ENCODE measurements at regions not wholly inside any gene's neighbourhood (a gene's known extent, or its start where the extent isn't known, plus 50 kb on each side); places are given as distances from the start of the nearest gene placed in this dataset.

- H3K27ac ChIP-seq (ENCODE audit: low read depth, low read length): no peak overlapping the region
- ChIA-PET CTCF (no interaction called here), POLR2A (no interaction called here)
- Mint-ChIP-seq H3K27me3 (no peaks in the 10 kb centered on the region), H3K9me3 (peaks cover 0 to 3% (median 2%) of the 10 kb centered on the region in 5 donors), H3K36me3 (no peaks in the 10 kb centered on the region), H3K4me3 (no peak overlapping the region), H3K4me1 (no peaks in the 10 kb centered on the region), H3K27ac (no peak overlapping the region)
- no peaks in the 10 kb centered on the region for H3K9me3 ChIP-seq (ENCODE audit: low read length)
- no peaks in the 10 kb centered on the region for H3K4me1 ChIP-seq (ENCODE audit: insufficient read depth, low read length)
- H3K27me3 ChIP-seq (ENCODE audit: insufficient read depth, low read length, poor library complexity, severe bottlenecking): no peaks in the 10 kb centered on the region
- no peak overlapping the region for H3K4me3 ChIP-seq (ENCODE audit: low read length)
- DNase-seq: no peak
- H3K36me3 ChIP-seq (ENCODE audit: insufficient read depth, low read length): no peaks in the 10 kb centered on the region
Measured at GRCh38 chr1:221172841-221173240, 293.6 kb downstream of the HLX start.

GRCh38 chr1:221174330-221174993 is 295.2 kb downstream of the HLX start:
- no peak for DNase-seq
- H3K27me3 ChIP-seq (ENCODE audit: insufficient read depth, low read length, poor library complexity, severe bottlenecking): no peaks in the 10 kb centered on the region
- H3K36me3 ChIP-seq (ENCODE audit: insufficient read depth, low read length): no peaks in the 10 kb centered on the region
- H3K27ac ChIP-seq (ENCODE audit: low read depth, low read length): no peak overlapping the region
- no peak overlapping the region for H3K27ac Mint-ChIP-seq
- H3K4me1 ChIP-seq (ENCODE audit: insufficient read depth, low read length): no peaks in the 10 kb centered on the region
- peaks cover 0 to 3% (median 2%) of the 10 kb centered on the region in 5 donors for H3K9me3 Mint-ChIP-seq
- H3K4me3 ChIP-seq (ENCODE audit: low read length): no peak overlapping the region
- H3K9me3 ChIP-seq (ENCODE audit: low read length): no peaks in the 10 kb centered on the region
- no peaks in the 10 kb centered on the region for H3K36me3 Mint-ChIP-seq
- H3K27me3 Mint-ChIP-seq: peaks cover 0 to 3% of the 10 kb centered on the region in 2 donors
- no peaks in the 10 kb centered on the region for H3K4me1 Mint-ChIP-seq
- H3K4me3 Mint-ChIP-seq: no peak overlapping the region
- POLR2A ChIA-PET: no interaction called here
- CTCF ChIA-PET: no interaction called here

- Histone ChIP-seq H3K4me1 (ENCODE audit: insufficient read depth, low read length) (no peaks in the 10 kb centered on the region), H3K9me3 (ENCODE audit: low read length) (no peaks in the 10 kb centered on the region), H3K36me3 (ENCODE audit: insufficient read depth, low read length) (no peaks in the 10 kb centered on the region), H3K4me3 (ENCODE audit: low read length) (no peak overlapping the region), H3K27me3 (ENCODE audit: insufficient read depth, low read length, poor library complexity, severe bottlenecking) (no peaks in the 10 kb centered on the region), H3K27ac (ENCODE audit: low read depth, low read length) (no peak overlapping the region)
- POLR2A ChIA-PET: no interaction called here
- peaks cover 0 to 3% of the 10 kb centered on the region in 2 donors for H3K27me3 Mint-ChIP-seq
- CTCF ChIA-PET: no interaction called here
- peaks cover 0 to 6% (median 2%) of the 10 kb centered on the region in 5 donors for H3K9me3 Mint-ChIP-seq
- H3K4me3 Mint-ChIP-seq: no peak overlapping the region
- H3K27ac Mint-ChIP-seq: no peak overlapping the region
- no peak for DNase-seq
- no peaks in the 10 kb centered on the region for H3K36me3 Mint-ChIP-seq
- H3K4me1 Mint-ChIP-seq: no peaks in the 10 kb centered on the region
Measured at GRCh38 chr1:221175249-221175648, 296.0 kb downstream of the HLX start.

- Histone ChIP-seq H3K4me3 (ENCODE audit: low read length) (no peak overlapping the region), H3K36me3 (ENCODE audit: insufficient read depth, low read length) (no peaks in the 10 kb centered on the region), H3K4me1 (ENCODE audit: insufficient read depth, low read length) (no peaks in the 10 kb centered on the region), H3K9me3 (ENCODE audit: low read length) (no peaks in the 10 kb centered on the region), H3K27ac (ENCODE audit: low read depth, low read length) (no peak overlapping the region), H3K27me3 (ENCODE audit: insufficient read depth, low read length, poor library complexity, severe bottlenecking) (no peaks in the 10 kb centered on the region)
- CTCF ChIA-PET: no interaction called here
- no peak for DNase-seq
- no peak overlapping the region for H3K4me3 Mint-ChIP-seq
- H3K27ac Mint-ChIP-seq: no peak overlapping the region
- H3K36me3 Mint-ChIP-seq: no peaks in the 10 kb centered on the region
- H3K9me3 Mint-ChIP-seq: peaks cover 0 to 6% (median 0%) of the 10 kb centered on the region in 5 donors
- no peaks in the 10 kb centered on the region for H3K4me1 Mint-ChIP-seq
- peaks cover 0 to 7% of the 10 kb centered on the region in 2 donors for H3K27me3 Mint-ChIP-seq
- POLR2A ChIA-PET: no interaction called here
Measured at GRCh38 chr1:221180704-221181368, 301.6 kb downstream of the HLX start.

GRCh38 chr1:221182791-221183533 is 303.7 kb downstream of the HLX start:
- no peaks in the 10 kb centered on the region for H3K9me3 ChIP-seq (ENCODE audit: low read length)
- no peaks in the 10 kb centered on the region for H3K36me3 ChIP-seq (ENCODE audit: insufficient read depth, low read length)
- ChIA-PET CTCF (no interaction called here), POLR2A (no interaction called here)
- no peaks in the 10 kb centered on the region for H3K27me3 ChIP-seq (ENCODE audit: insufficient read depth, low read length, poor library complexity, severe bottlenecking)
- H3K27ac ChIP-seq (ENCODE audit: low read depth, low read length): no peak overlapping the region
- H3K4me1 Mint-ChIP-seq: no peaks in the 10 kb centered on the region
- DNase-seq: no peak
- no peak overlapping the region for H3K27ac Mint-ChIP-seq
- H3K9me3 Mint-ChIP-seq: peaks cover 0 to 6% (median 0%) of the 10 kb centered on the region in 5 donors
- no peaks in the 10 kb centered on the region for H3K4me1 ChIP-seq (ENCODE audit: insufficient read depth, low read length)
- H3K36me3 Mint-ChIP-seq: no peaks in the 10 kb centered on the region
- no peak overlapping the region for H3K4me3 ChIP-seq (ENCODE audit: low read length)
- H3K27me3 Mint-ChIP-seq: peaks cover 0 to 7% of the 10 kb centered on the region in 2 donors
- H3K4me3 Mint-ChIP-seq: no peak overlapping the region

- Mint-ChIP-seq H3K4me3 (no peak overlapping the region), H3K36me3 (no peaks in the 10 kb centered on the region), H3K27ac (no peak overlapping the region), H3K4me1 (no peaks in the 10 kb centered on the region), H3K27me3 (peaks cover 0 to 4% of the 10 kb centered on the region in 2 donors), H3K9me3 (peaks cover 0 to 6% (median 0%) of the 10 kb centered on the region in 5 donors)
- DNase-seq: no peak
- ChIA-PET POLR2A (no interaction called here), CTCF (no interaction called here)
- Histone ChIP-seq H3K27me3 (ENCODE audit: insufficient read depth, low read length, poor library complexity, severe bottlenecking) (no peaks in the 10 kb centered on the region), H3K27ac (ENCODE audit: low read depth, low read length) (no peak overlapping the region), H3K9me3 (ENCODE audit: low read length) (no peaks in the 10 kb centered on the region), H3K4me1 (ENCODE audit: insufficient read depth, low read length) (no peaks in the 10 kb centered on the region), H3K4me3 (ENCODE audit: low read length) (no peak overlapping the region), H3K36me3 (ENCODE audit: insufficient read depth, low read length) (no peaks in the 10 kb centered on the region)
Measured at GRCh38 chr1:221184131-221184794, 305.0 kb downstream of the HLX start.

- H3K27me3 Mint-ChIP-seq: peaks cover 0 to 3% of the 10 kb centered on the region in 2 donors
- no peak overlapping the region for H3K27ac Mint-ChIP-seq
- Histone ChIP-seq H3K27ac (ENCODE audit: low read depth, low read length) (no peak overlapping the region), H3K36me3 (ENCODE audit: insufficient read depth, low read length) (no peaks in the 10 kb centered on the region), H3K27me3 (ENCODE audit: insufficient read depth, low read length, poor library complexity, severe bottlenecking) (no peaks in the 10 kb centered on the region), H3K4me1 (ENCODE audit: insufficient read depth, low read length) (no peaks in the 10 kb centered on the region), H3K4me3 (ENCODE audit: low read length) (no peak overlapping the region), H3K9me3 (ENCODE audit: low read length) (no peaks in the 10 kb centered on the region)
- CTCF ChIA-PET: no interaction called here
- H3K36me3 Mint-ChIP-seq: no peaks in the 10 kb centered on the region
- peaks cover 0 to 2% (median 0%) of the 10 kb centered on the region in 5 donors for H3K9me3 Mint-ChIP-seq
- POLR2A ChIA-PET: no interaction called here
- no peaks in the 10 kb centered on the region for H3K4me1 Mint-ChIP-seq
- no peak overlapping the region for H3K4me3 Mint-ChIP-seq
- no peak for DNase-seq
Measured at GRCh38 chr1:221187174-221187573, 307.9 kb downstream of the HLX start.

GRCh38 chr1:221188458-221188857 is 309.2 kb downstream of the HLX start:
- no peaks in the 10 kb centered on the region for H3K9me3 Mint-ChIP-seq
- no peaks in the 10 kb centered on the region for H3K4me1 ChIP-seq (ENCODE audit: insufficient read depth, low read length)
- POLR2A ChIA-PET: no interaction called here
- no peak overlapping the region for H3K27ac ChIP-seq (ENCODE audit: low read depth, low read length)
- H3K27me3 ChIP-seq (ENCODE audit: insufficient read depth, low read length, poor library complexity, severe bottlenecking): no peaks in the 10 kb centered on the region
- H3K36me3 Mint-ChIP-seq: no peaks in the 10 kb centered on the region
- H3K9me3 ChIP-seq (ENCODE audit: low read length): no peaks in the 10 kb centered on the region
- no peak overlapping the region for H3K4me3 ChIP-seq (ENCODE audit: low read length)
- no peak for DNase-seq
- no peaks in the 10 kb centered on the region for H3K36me3 ChIP-seq (ENCODE audit: insufficient read depth, low read length)
- H3K4me1 Mint-ChIP-seq: no peaks in the 10 kb centered on the region
- no peak overlapping the region for H3K4me3 Mint-ChIP-seq
- H3K27me3 Mint-ChIP-seq: no peaks in the 10 kb centered on the region
- CTCF ChIA-PET: interaction anchor here (1.0 kb wide), 1 partner anchor 14 kb away, joined by 3 read pairs; no protein-coding TSS in a partner anchor
- H3K27ac Mint-ChIP-seq: no peak overlapping the region

Data from CD8-positive, alpha-beta memory T cell (primary cell).